ENCODE measurements at regions not wholly inside any gene's neighbourhood (a gene's known extent, or its start where the extent isn't known, plus 50 kb on each side); places are given as distances from the start of the nearest gene placed in this dataset.

DNA sequence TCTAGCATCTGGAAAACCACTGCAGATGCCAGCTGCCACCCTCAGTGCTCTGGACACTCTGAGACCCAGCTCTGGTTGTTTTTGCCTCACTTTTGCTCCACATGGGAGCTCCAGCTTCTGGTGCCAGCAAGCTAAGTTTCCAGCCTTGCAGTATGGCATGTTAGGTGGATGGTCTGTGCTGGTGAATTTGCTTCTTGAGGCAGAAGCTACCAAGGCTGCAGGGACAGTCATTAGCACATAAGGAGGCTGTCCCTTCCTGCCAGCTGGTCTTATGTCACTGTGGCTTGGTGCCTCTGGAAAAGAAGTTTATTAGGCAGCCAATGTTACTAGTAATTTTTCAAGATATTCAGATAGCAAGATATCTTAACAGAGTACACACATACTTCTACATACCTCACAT, 64.2 kb upstream of the CSRP2 start:
- H3K79me2 ChIP-seq (ENCODE audit: insufficient read depth, low read length) = no peaks in the 10 kb centered on the region
- no peak for TF ChIP-seq CBX3 (IDR thresholded peaks at IDR 0.05; ENCODE audit: low read depth)
- RAD21 ChIA-PET (ENCODE audit: low non-redundant PET in 1 of 2, low total read pairs in 2 of 2, uncharacterized antibody in 2 of 2, unreplicated experiment in 2 of 2) = no interaction called here
- BruUV-seq (replicated peaks) = no TSS peak
- H3K4me2 ChIP-seq (ENCODE audit: low read length) = no peak overlapping the region
- intact Hi-C loops (cut with micrococcal nuclease) = no loop called here
- H3K9ac ChIP-seq (ENCODE audit: low read length) = no peak overlapping the region
- DNase-seq (ENCODE audit: low read depth, low spot score) (no peak), ATAC-seq (no peak)
- no peaks in the 10 kb centered on the region for H4K20me1 ChIP-seq (ENCODE audit: insufficient read depth)
- no peak overlapping the region for H3K4me3 ChIP-seq (replicated peaks in 1 of 2; ENCODE audit: low read depth in 1 of 2, low read length in 2 of 2)
- no peaks in the 10 kb centered on the region for H3K27me3 ChIP-seq (ENCODE audit: insufficient read depth, low read length)
- POLR2A ChIA-PET = no interaction called here
- H3K9me2 ChIP-seq (ENCODE audit: insufficient read depth) = no peaks in the 10 kb centered on the region
- H2AFZ ChIP-seq (ENCODE audit: low read depth, low read length, poor library complexity, severe bottlenecking) = no peak overlapping the region
- CTCF ChIA-PET = interaction anchor here (1.5 kb wide), 1 partner anchor 68 kb away, joined by 5 read pairs; no protein-coding TSS in a partner anchor
- no peaks in the 10 kb centered on the region for H3K9me3 ChIP-seq (ENCODE audit: control insufficient read depth in 1 of 2, insufficient read depth in 1 of 2, low read depth in 1 of 2, low read length in 2 of 2)
- H3K36me3 ChIP-seq (ENCODE audit: control insufficient read depth in 1 of 2, insufficient read depth in 2 of 2, low read length in 2 of 2) = no peaks in the 10 kb centered on the region
- peaks cover 0 to 10% of the 10 kb centered on the region in 2 experiments; a peak in 1 of 4 replicates for H3K4me1 ChIP-seq (ENCODE audit: control insufficient read depth in 1 of 2, insufficient read depth in 2 of 2, low read length in 2 of 2)
- H3K27ac ChIP-seq (ENCODE audit: low read depth, low read length) = no peak overlapping the region

DNA sequence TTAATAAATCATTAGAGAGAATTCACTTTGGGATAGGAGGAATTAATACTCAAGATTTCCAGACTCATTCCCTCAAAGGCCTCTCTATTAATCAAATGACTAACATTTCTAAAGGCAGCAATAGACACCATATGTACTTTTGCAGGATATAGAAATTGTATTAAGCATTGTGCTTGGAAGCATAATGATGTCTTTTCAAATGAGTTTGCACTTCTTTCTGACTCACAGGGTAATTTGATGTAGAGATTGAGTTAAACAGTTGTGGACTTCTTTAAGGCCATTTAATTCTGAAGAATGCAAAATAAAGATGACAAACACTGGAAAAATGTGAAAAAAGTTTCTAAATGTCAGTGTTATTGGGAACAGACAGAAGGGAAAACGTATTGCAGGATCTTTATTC, 63.4 kb upstream of the CSRP2 start:
- CTCF ChIA-PET = interaction anchor here (1.5 kb wide), 1 partner anchor 69 kb away, joined by 5 read pairs; no protein-coding TSS in a partner anchor
- intact Hi-C loops (cut with micrococcal nuclease) = no loop called here
- no peak for ATAC-seq
- TF ChIP-seq ZNF274 (IDR thresholded peaks at IDR 0.05; ENCODE audit: low read depth, low read length) (no peak), RAD21 (IDR thresholded peaks at IDR 0.05; ENCODE audit: low read depth) (no peak), ZFX (IDR thresholded peaks at IDR 0.05) (no peak), TCF7L2 (IDR thresholded peaks at IDR 0.05; ENCODE audit: borderline replicate concordance, extremely low read depth, insufficient read depth, insufficient read length) (no peak), CEBPB (IDR thresholded peaks at IDR 0.05; ENCODE audit: low read depth) (no peak), POLR2AphosphoS5 (IDR thresholded peaks at IDR 0.05; ENCODE audit: low read depth, low read length) (no peak), EZH2phosphoT487 (IDR thresholded peaks at IDR 0.05; ENCODE audit: borderline replicate concordance) (no peak), YY1 (IDR thresholded peaks at IDR 0.05; ENCODE audit: extremely low read depth, insufficient replicate concordance, low read depth, low read length) (no peak), EZH2 (IDR thresholded peaks at IDR 0.05) (no peak), EGR1 (IDR thresholded peaks at IDR 0.05; ENCODE audit: low read depth) (no peak)
- TF ChIP-seq, protein P1, sequence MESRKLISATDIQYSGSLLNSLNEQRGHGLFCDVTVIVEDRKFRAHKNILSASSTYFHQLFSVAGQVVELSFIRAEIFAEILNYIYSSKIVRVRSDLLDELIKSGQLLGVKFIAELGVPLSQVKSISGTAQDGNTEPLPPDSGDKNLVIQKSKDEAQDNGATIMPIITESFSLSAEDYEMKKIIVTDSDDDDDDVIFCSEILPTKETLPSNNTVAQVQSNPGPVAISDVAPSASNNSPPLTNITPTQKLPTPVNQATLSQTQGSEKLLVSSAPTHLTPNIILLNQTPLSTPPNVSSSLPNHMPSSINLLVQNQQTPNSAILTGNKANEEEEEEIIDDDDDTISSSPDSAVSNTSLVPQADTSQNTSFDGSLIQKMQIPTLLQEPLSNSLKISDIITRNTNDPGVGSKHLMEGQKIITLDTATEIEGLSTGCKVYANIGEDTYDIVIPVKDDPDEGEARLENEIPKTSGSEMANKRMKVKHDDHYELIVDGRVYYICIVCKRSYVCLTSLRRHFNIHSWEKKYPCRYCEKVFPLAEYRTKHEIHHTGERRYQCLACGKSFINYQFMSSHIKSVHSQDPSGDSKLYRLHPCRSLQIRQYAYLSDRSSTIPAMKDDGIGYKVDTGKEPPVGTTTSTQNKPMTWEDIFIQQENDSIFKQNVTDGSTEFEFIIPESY (IDR thresholded peaks at IDR 0.05; ENCODE audit: extremely low read depth, insufficient replicate concordance, low read length) = no peak
- TF ChIP-seq, protein P2, sequence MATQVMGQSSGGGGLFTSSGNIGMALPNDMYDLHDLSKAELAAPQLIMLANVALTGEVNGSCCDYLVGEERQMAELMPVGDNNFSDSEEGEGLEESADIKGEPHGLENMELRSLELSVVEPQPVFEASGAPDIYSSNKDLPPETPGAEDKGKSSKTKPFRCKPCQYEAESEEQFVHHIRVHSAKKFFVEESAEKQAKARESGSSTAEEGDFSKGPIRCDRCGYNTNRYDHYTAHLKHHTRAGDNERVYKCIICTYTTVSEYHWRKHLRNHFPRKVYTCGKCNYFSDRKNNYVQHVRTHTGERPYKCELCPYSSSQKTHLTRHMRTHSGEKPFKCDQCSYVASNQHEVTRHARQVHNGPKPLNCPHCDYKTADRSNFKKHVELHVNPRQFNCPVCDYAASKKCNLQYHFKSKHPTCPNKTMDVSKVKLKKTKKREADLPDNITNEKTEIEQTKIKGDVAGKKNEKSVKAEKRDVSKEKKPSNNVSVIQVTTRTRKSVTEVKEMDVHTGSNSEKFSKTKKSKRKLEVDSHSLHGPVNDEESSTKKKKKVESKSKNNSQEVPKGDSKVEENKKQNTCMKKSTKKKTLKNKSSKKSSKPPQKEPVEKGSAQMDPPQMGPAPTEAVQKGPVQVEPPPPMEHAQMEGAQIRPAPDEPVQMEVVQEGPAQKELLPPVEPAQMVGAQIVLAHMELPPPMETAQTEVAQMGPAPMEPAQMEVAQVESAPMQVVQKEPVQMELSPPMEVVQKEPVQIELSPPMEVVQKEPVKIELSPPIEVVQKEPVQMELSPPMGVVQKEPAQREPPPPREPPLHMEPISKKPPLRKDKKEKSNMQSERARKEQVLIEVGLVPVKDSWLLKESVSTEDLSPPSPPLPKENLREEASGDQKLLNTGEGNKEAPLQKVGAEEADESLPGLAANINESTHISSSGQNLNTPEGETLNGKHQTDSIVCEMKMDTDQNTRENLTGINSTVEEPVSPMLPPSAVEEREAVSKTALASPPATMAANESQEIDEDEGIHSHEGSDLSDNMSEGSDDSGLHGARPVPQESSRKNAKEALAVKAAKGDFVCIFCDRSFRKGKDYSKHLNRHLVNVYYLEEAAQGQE (IDR thresholded peaks at IDR 0.05; ENCODE audit: low read depth) = no peak

More for the DNA sequence above, 63.4 kb upstream of the CSRP2 start:
- Histone ChIP-seq H2AFZ (ENCODE audit: low read depth, low read length, poor library complexity, severe bottlenecking) (no peak overlapping the region), H3K4me2 (ENCODE audit: low read length) (no peak overlapping the region), H3K4me1 (ENCODE audit: control insufficient read depth in 1 of 2, insufficient read depth in 2 of 2, low read length in 2 of 2) (peaks cover 0 to 10% of the 10 kb centered on the region in 2 experiments; a peak in 1 of 4 replicates), H3K4me3 (replicated peaks in 1 of 2; ENCODE audit: low read depth in 1 of 2, low read length in 2 of 2) (no peak overlapping the region), H3K27ac (ENCODE audit: low read depth, low read length) (no peak overlapping the region), H3K9me2 (ENCODE audit: insufficient read depth) (no peaks in the 10 kb centered on the region), H3K27me3 (ENCODE audit: insufficient read depth, low read length) (no peaks in the 10 kb centered on the region), H3K79me2 (ENCODE audit: insufficient read depth, low read length) (no peaks in the 10 kb centered on the region), H3K9me3 (ENCODE audit: control insufficient read depth in 1 of 2, insufficient read depth in 1 of 2, low read depth in 1 of 2, low read length in 2 of 2) (no peaks in the 10 kb centered on the region), H3K9ac (ENCODE audit: low read length) (no peak overlapping the region), H4K20me1 (ENCODE audit: insufficient read depth) (no peaks in the 10 kb centered on the region), H3K36me3 (ENCODE audit: control insufficient read depth in 1 of 2, insufficient read depth in 2 of 2, low read length in 2 of 2) (no peaks in the 10 kb centered on the region)
- ChIA-PET POLR2A (no interaction called here), RAD21 (ENCODE audit: low non-redundant PET in 1 of 2, low total read pairs in 2 of 2, uncharacterized antibody in 2 of 2, unreplicated experiment in 2 of 2) (no interaction called here)
- DNase-seq (ENCODE audit: low read depth, low spot score) = no peak
- no TSS peak for BruUV-seq (replicated peaks)

Measured in HCT116 (cell line).